Type B pancreatic cell (in vitro differentiated cells): ENCODE measurements at regions not wholly inside any gene's neighbourhood (a gene's known extent, or its start where the extent isn't known, plus 50 kb on each side); places are given as distances from the start of the nearest gene placed in this dataset.

Experiments
- DNase-seq: peaks from one replicate; pipeline ENCODE4 v3.0.0; 2021; ENCODE audit warnings: mixed read lengths; ENCODE audit not compliant: unreplicated experiment; ENCODE audit errors: extremely low spot score
- H3K27ac Mint-ChIP-seq: 2 replicates; pipeline ENCODE4 v1.8.0; 2021; ENCODE audit warnings: mild to moderate bottlenecking, mixed read lengths
- H3K27me3 Mint-ChIP-seq: 2 replicates; pipeline ENCODE4 v1.8.0; 2021; ENCODE audit warnings: mixed read lengths
- H3K36me3 Mint-ChIP-seq: 2 replicates; pipeline ENCODE4 v1.8.0; 2021; ENCODE audit warnings: mixed read lengths
- H3K4me1 Mint-ChIP-seq: one replicate; pipeline ENCODE4 v1.8.0; 2021; ENCODE audit warnings: mixed read lengths; ENCODE audit not compliant: unreplicated experiment
- H3K4me3 Mint-ChIP-seq: 2 replicates; pipeline ENCODE4 v1.8.0; 2021; ENCODE audit warnings: mild to moderate bottlenecking, mixed read lengths
- H3K9me3 Mint-ChIP-seq: 2 replicates; pipeline ENCODE4 v1.8.0; 2021; ENCODE audit warnings: mixed read lengths
- TF ChIP-seq, protein P1 (sequence below): fragments of 200-600 bp; sonication (generic); conservative IDR thresholded peaks from 2 replicates; pipeline ENCODE4 v1.5.0; 2021; ENCODE audit warnings: antibody characterized with exemption, mild to moderate bottlenecking

DNA sequence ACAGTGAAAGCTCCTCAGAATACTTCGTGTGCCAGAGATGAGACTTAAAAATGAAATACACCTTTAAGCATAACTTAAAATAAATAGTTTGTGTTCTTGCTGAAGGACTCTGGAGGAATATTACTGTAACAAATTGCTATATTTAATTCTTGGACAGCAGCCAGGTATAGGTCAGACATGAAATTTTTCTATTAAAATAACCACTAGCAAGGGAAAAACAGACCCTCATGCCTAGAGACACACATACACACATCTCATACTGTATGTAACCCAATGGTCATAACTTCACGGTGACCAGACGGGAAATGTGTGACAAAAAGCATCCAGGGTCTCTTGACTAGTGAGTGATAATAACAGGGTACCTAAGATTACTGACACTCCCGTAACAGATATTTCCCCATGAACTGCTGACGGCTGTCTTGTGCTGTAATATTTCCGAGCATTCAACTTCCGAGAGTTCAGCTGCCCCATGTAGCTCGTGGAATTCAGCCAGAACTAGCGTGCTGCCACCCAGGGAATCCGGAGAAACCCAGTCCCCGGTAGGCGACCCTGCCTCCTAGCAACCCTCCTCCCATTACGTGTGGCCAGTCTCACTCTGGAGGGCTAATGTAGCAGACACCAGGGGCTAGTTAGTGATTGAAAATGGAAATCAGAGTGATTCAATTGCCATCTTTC is 2295.1 kb upstream of the WWC1 start:
- no peak for DNase-seq
- no peaks in the 10 kb centered on the region for H3K27me3 Mint-ChIP-seq
- peaks cover 16% of the 10 kb centered on the region for H3K4me1 Mint-ChIP-seq
- TF ChIP-seq, protein P1, sequence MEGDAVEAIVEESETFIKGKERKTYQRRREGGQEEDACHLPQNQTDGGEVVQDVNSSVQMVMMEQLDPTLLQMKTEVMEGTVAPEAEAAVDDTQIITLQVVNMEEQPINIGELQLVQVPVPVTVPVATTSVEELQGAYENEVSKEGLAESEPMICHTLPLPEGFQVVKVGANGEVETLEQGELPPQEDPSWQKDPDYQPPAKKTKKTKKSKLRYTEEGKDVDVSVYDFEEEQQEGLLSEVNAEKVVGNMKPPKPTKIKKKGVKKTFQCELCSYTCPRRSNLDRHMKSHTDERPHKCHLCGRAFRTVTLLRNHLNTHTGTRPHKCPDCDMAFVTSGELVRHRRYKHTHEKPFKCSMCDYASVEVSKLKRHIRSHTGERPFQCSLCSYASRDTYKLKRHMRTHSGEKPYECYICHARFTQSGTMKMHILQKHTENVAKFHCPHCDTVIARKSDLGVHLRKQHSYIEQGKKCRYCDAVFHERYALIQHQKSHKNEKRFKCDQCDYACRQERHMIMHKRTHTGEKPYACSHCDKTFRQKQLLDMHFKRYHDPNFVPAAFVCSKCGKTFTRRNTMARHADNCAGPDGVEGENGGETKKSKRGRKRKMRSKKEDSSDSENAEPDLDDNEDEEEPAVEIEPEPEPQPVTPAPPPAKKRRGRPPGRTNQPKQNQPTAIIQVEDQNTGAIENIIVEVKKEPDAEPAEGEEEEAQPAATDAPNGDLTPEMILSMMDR, result no peak
- H3K36me3 Mint-ChIP-seq, result no peaks in the 10 kb centered on the region
- no peak overlapping the region for H3K27ac Mint-ChIP-seq
- H3K9me3 Mint-ChIP-seq, result peaks cover 5% of the 10 kb centered on the region
- no peak overlapping the region for H3K4me3 Mint-ChIP-seq

DNA sequence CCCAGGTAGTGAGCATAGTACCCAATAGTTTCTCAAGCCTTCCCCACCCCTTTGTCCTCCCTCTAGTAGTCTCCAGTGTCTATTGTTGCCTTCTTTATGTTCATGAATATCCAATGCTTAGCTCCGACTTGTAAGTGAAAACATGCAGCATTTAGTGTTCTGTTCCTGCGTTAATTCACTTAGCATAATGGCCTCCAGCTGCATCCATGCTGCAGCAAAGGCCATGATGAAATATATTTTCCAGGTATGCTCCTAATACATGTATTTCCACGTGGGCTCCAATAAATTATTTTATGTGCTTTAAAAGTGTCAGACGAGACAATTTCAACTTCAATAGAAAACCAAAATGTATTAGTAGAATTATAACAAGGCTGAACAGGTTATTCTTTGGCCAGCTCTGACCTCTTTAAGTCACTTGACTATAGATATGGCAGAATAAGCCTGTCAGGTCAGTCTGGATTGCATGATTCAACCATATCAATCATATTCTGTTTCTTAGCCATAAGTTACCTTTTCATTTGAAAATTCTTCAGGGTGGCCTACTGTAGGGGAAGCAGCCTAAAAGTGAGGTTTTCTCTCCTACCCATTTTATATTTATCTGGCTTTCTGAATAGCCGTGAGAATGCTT is 2291.6 kb upstream of the WWC1 start:
- Mint-ChIP-seq H3K4me1 (peaks cover 16% of the 10 kb centered on the region), H3K27ac (no peak overlapping the region), H3K27me3 (no peaks in the 10 kb centered on the region), H3K36me3 (no peaks in the 10 kb centered on the region), H3K4me3 (no peak overlapping the region), H3K9me3 (no peaks in the 10 kb centered on the region)
- DNase-seq, result no peak
- TF ChIP-seq, protein P1, result no peak

DNA sequence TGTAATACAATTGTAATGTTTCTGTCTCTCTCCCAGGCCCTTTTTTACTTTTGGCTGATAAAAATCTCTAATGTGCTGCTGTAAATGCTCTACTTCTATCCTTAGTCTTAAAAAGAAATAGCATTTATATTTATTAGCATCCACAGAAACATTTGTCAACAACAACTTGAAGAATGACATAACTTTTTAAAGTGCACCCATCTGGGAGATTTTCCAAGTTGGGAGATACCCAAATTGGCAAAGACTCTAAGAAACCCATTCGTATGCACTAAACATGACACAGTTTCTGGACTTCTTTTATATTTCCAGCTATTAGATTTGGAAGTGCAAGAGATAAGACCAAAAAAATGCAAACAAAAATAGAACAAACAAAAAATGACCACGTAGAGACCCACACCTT is 2287.4 kb upstream of the WWC1 start:
- Mint-ChIP-seq H3K4me1 (no peaks in the 10 kb centered on the region), H3K36me3 (no peaks in the 10 kb centered on the region), H3K27ac (no peak overlapping the region), H3K4me3 (no peak overlapping the region), H3K9me3 (no peaks in the 10 kb centered on the region), H3K27me3 (no peaks in the 10 kb centered on the region)
- DNase-seq, result no peak
- TF ChIP-seq, protein P1, result no peak

- Mint-ChIP-seq H3K4me3 (no peak overlapping the region), H3K9me3 (no peaks in the 10 kb centered on the region), H3K27me3 (peaks cover 3% of the 10 kb centered on the region), H3K36me3 (no peaks in the 10 kb centered on the region), H3K4me1 (no peaks in the 10 kb centered on the region), H3K27ac (no peak overlapping the region)
- DNase-seq, result no peak
- TF ChIP-seq, protein P1, result no peak
These were observed 2278.0 kb upstream of the WWC1 start for GRCh38 chr5:166013415-166013814.

DNA sequence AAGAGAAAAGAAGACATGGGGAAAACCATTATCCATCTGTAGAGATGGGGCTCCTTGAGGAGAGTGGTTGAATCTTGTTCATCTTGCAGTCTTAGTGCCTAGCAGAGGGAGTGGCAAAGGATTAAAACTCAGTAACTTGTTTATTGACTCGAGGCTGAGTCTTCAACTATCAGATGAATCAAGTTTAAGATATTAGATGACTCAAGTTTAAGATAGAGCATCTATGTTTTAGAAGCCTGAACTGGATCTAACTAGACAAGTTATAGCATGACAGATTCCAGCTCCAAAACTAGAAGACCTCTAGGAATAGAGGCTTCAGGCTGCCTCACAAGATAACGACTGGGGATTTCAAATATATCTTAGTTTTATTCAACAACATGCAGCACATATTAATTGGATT is 2277.2 kb upstream of the WWC1 start:
- Mint-ChIP-seq H3K27ac (no peak overlapping the region), H3K9me3 (no peaks in the 10 kb centered on the region), H3K27me3 (peaks cover 3% of the 10 kb centered on the region), H3K4me3 (no peak overlapping the region), H3K4me1 (no peaks in the 10 kb centered on the region), H3K36me3 (no peaks in the 10 kb centered on the region)
- TF ChIP-seq, protein P1, result no peak
- no peak for DNase-seq
